ENCODE measurements at regions not wholly inside any gene's neighbourhood (a gene's known extent, or its start where the extent isn't known, plus 50 kb on each side); places are given as distances from the start of the nearest gene placed in this dataset.

- no peak for ATAC-seq
Observed at GRCh38 chr1:82606546-82606945, 805.8 kb downstream of the ADGRL2 start.

- no peak for ATAC-seq
Observed at GRCh38 chr1:82604524-82604923, 803.8 kb downstream of the ADGRL2 start.

GRCh38 chr1:82600314-82600713, 799.6 kb downstream of the ADGRL2 start:
- ATAC-seq = no peak

DNA sequence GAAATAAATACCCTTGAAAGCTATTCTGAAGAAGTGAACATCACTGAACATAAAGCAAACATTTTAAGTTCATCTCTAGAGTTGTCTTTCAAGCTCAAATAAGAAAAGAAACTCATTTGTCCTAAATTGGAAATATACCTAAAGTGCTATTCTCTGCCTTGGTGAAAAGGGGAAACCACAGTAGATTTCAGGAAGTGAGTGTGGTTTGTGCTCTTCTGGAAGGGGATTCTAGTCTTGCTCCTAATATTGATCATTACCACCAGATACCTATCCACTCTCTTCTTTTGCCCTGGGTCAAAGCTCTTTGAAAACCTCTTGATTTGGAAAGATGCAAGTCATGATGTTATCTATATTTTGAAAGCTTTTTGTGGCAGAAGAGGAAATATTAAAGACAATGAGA, 798.1 kb downstream of the ADGRL2 start:
- ATAC-seq = no peak

- ATAC-seq = no peak
Observed at GRCh38 chr1:82598337-82598736, 797.6 kb downstream of the ADGRL2 start.

GRCh38 chr1:82597649-82598048, 796.9 kb downstream of the ADGRL2 start:
- ATAC-seq = no peak

- ATAC-seq = no peak
Observed at GRCh38 chr1:82597141-82597540, 796.4 kb downstream of the ADGRL2 start.

DNA sequence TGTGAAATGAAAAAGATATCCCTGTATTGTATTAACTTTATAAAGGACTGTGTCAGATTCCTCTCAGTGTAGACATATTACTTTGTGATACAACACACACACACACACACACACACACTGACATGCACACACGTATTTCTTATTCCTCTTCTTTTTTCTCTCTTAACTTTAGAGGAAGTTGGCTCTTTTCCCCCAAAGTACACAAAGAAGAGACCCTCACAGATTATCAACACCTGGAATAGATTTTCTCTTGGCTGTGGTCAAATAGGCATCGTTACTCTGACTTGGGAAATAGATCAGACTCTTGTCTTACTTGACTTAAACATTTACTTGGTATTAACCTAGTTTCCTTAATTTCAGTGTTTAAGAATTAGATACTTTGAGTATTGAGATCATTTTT, 792.8 kb downstream of the ADGRL2 start:
- no peak for ATAC-seq

- ATAC-seq = no peak
Observed at GRCh38 chr1:82589588-82589987, 788.9 kb downstream of the ADGRL2 start.

GRCh38 chr1:82587371-82587770, 786.6 kb downstream of the ADGRL2 start:
- ATAC-seq = no peak

DNA sequence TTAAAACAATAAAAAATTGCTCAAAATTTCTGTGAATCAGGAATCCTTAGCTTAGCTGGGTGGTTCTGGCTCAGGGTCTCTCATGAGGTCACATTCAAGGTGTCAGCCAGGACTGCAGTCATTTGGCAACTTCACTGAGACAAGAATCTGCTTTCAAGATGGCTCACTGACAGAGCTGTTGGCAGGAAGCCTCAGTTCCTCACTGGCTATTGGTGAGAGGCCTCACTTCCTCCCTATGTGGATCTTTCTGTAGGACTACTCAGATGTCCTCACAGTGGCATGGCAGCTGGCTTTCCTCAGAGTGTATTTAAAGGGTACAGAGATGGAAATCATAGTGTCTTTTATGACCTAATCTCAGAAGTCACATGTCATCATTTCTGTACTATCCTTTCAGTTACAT, 785.7 kb downstream of the ADGRL2 start:
- no peak for ATAC-seq

- no peak for ATAC-seq
Observed at GRCh38 chr1:82582347-82582746, 781.6 kb downstream of the ADGRL2 start.

- no peak for ATAC-seq
Observed at GRCh38 chr1:82578086-82578726, 777.5 kb downstream of the ADGRL2 start.

- no peak for ATAC-seq
Observed at GRCh38 chr1:82567348-82567747, 766.6 kb downstream of the ADGRL2 start.

GRCh38 chr1:82565546-82565945, 764.8 kb downstream of the ADGRL2 start:
- no peak for ATAC-seq

DNA sequence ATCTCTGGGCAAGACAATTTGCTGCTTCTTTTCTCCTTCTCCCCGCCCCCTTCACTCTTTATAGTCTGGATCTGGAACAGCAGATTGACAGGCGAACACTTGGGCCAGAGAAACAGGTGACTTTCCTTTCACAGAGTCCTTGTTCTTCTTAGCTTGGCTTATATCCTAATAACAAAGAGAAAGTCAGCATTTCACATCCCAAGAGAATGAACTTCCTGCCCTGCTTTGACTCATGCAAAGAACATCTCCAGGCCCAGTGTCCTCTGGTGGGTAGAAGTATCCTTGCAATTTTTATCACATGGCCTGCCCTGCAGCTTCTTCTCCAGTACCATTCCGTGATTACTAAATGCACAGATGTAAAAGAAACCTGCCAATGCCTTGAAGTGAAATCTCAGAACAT, 764.4 kb downstream of the ADGRL2 start:
- no peak for ATAC-seq

DNA sequence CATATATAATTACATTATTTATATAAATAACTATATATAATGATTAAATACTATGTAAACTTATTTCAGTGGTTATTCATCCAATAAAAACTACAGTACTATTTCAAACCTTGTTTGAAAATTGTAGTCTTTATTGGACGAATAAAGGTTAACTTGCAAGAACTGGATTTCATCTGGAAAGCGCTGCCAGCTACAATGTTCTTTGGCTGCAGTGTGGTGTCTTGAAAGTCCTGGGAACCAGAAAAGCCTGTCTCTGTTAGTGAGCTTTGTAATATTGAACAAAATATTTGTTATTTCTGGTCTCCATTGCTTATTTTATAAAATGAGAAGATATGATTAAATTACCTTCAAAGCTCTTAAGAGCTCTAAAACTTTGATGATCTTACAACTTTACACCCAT, 763.6 kb downstream of the ADGRL2 start:
- ATAC-seq = no peak

DNA sequence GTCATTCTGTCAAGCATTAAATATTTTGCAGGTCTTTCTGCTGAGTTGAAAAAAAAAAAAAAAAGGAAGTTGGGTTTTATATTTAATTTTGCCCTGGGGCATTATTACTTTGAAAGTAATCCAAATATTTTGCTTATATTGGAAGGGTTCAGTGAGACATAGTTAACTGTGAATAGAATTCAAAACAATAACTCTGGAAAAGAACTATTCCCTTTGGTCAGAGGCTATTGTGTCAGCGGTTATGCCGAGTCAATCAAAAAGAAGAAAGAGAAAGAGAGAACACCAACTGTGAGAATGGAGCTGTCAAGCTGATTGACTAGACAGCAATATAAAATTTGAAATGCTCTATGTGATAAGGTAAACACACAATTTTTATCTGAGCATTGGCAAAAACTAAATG, 761.7 kb downstream of the ADGRL2 start:
- no peak for ATAC-seq

DNA sequence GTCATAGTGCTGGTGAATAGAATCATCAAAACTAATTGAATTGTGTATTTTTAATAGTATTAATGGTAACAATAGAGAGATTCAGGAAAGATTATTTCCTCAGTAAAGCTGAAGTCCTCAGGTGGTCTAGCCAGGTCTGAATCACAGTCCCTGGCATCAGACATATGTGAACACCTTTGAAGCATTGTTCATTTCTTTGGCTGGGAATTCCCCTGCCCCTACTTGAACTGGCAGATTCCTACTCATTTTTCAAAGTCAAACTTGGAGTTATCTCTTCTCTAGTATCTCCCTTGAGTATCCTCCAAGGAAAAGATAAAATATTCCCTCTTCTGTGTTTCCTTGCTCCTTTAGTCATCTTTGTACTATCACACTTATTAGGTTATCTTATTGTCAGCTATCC, 759.8 kb downstream of the ADGRL2 start:
- ATAC-seq = no peak

DNA sequence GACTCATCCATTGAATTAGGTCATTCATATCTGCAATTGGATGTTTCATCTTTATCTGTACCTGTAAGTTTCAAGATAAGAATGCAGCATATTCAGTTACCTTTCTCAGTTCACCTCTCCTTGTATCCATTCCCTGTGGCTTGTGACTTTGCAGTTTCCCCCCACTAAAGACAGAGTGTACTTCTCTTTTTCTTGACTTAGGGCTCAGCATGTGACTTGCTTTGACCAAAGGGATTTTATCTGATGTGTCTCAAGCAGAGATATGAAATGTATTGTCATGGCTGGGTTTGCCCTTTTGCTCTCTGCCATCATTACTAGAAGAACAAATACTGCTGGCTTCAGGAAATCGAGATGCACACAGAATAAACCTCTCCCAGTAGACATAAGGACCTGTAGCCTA, 754.8 kb downstream of the ADGRL2 start:
- ATAC-seq = no peak

DNA sequence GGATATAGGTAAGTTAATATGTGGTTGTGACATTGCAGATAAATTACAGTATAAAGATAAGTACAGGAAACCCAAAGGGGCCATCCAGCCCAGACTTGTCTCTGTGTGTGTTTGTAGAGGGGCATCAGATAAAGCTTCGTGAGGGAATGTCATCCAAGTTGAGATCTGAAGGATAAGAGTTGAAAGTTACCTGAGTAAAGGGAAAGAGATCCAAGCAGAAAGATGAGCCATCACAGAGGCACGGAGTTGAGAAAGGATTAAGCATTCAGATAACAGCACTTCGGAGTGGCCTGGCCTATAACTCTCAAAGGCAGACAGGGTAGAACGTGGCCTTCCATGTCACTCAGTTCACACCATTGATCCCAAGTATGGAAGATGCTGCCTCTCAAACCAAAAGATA, 749.1 kb downstream of the ADGRL2 start:
- no peak for ATAC-seq

DNA sequence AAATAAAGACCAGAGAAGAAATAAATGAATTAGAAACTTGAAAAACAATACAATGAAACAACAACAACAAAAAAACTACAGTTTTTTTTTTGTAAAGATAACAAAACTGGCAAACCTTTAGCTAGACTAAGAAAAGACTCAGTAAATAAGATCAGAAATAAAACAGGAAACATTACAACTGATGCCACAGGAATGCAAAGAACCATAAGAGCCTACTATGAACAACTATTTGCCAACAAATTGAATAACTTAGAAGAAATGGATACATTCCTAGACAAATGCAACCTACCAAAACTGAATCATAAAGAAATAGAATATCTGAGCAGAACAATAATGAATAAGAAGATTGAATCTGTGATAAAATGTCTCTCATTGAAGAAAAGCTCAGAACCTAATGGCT, 742.0 kb downstream of the ADGRL2 start:
- no peak for ATAC-seq

- no peak for ATAC-seq
Observed at GRCh38 chr1:82542141-82542540, 741.4 kb downstream of the ADGRL2 start.

DNA sequence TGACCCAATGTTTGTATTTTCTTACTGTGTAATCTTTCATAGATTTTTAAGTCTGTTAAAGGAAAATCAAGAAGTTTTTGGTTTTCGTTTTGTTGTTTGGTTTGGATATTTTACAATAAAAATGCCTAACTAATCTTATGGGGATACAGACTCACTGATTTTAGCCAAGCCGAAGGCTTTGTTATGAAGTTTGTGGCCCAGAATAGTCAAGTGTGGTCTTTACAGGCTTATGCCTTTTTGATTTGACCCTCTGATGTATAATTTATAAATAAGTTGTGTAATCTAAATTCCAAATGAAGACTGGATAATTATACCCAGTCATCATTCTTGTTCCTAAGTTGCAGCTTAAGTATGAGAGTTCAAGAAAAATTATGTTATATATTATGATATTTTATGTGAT, 739.3 kb downstream of the ADGRL2 start:
- ATAC-seq = no peak

DNA sequence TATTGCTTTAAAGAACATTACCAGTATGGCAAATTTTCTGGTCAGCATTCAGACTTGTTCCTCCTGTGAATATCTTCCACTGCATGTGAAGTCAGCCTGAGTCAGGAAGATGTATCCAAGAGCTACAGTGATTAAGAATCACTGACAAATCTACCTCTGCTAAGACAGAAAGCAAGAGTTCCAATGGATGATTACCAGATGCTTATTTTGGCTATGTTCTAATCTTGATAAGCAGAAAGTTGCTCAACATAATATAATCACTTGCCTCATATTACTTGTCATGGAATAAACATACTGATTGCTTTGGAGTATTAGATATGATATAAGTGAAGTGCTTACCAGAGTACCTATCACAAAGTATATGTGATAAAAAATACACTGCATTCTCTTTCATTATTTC, 738.1 kb downstream of the ADGRL2 start:
- ATAC-seq = no peak

- no peak for ATAC-seq
Observed at GRCh38 chr1:82534996-82535395, 734.3 kb downstream of the ADGRL2 start.

Data from activated CD4-positive, CD25-positive, alpha-beta regulatory T cell treated with anti-CD3 and anti-CD28 coated beads, Interleukin-2, amount 50 U/mL, for 24 hours (primary cell).